Smooth muscle cell (in vitro differentiated cells): ENCODE measurements at regions not wholly inside any gene's neighbourhood (a gene's known extent, or its start where the extent isn't known, plus 50 kb on each side); places are given as distances from the start of the nearest gene placed in this dataset.

ENCODE experiments used
- DNase-seq: peaks from one replicate; lab custom pipeline; 2025; ENCODE audit not compliant: unreplicated experiment; lab: John Stamatoyannopoulos, UW
- H2AFZ ChIP-seq: fragments of 200-600 bp; sonication (generic); 2 replicates; pipeline ENCODE4 v1.6.0; 2016; ENCODE audit warnings: antibody characterized with exemption, low read depth, mild to moderate bottlenecking
- H3F3A ChIP-seq: fragments of 200-600 bp; sonication (generic); 2 replicates; pipeline ENCODE4 v1.6.0; 2017; ENCODE audit warnings: antibody characterized with exemption, low read depth
- H3K27ac ChIP-seq: fragments of 200-600 bp; sonication (generic); 2 replicates; pipeline ENCODE4 v1.5.1; 2016; ENCODE audit warnings: low read depth, mild to moderate bottlenecking
- H3K27me3 ChIP-seq: fragments of 200-600 bp; sonication (generic); 2 replicates; pipeline ENCODE4 v1.6.1; 2016; ENCODE audit warnings: low read depth, mild to moderate bottlenecking
- H3K36me3 ChIP-seq: fragments of 200-600 bp; sonication (generic); 2 replicates; pipeline ENCODE4 v1.5.1; 2016; ENCODE audit warnings: low read depth
- H3K4me1 ChIP-seq: fragments of 200-600 bp; sonication (generic); 2 replicates; pipeline ENCODE4 v1.5.1; 2016; ENCODE audit warnings: low read depth
- H3K4me2 ChIP-seq: fragments of 200-600 bp; sonication (generic); 2 replicates; pipeline ENCODE4 v1.6.0; 2016; ENCODE audit warnings: mild to moderate bottlenecking
- H3K4me3 ChIP-seq: fragments of 200-600 bp; sonication (generic); 2 replicates; pipeline ENCODE4 v1.5.1; 2016; ENCODE audit warnings: mild to moderate bottlenecking
- H3K79me2 ChIP-seq: fragments of 200-600 bp; sonication (generic); 2 replicates; pipeline ENCODE4 v1.6.0; 2016; ENCODE audit warnings: low read depth, mild to moderate bottlenecking
- H3K9ac ChIP-seq: fragments of 200-600 bp; sonication (generic); 2 replicates; pipeline ENCODE4 v1.6.0; 2016; ENCODE audit warnings: low read depth
- H3K9me3 ChIP-seq: fragments of 200-600 bp; sonication (generic); replicated peaks from 2 replicates; pipeline ENCODE4 v1.5.1; 2016; ENCODE audit warnings: low read depth
- H4K20me1 ChIP-seq: fragments of 200-600 bp; sonication (generic); 2 replicates; pipeline ENCODE4 v1.6.0; 2016; ENCODE audit warnings: low read depth
- WGBS: methylation state at CpG from one replicate; pipeline ENCODE4 v1.1.7; 2016; ENCODE audit warnings: low lambda C conversion rate; 5-methylcytosine and 5-hydroxymethylcytosine counted together
- TF ChIP-seq, protein P1 (sequence below): fragments of 200-600 bp; sonication (generic); IDR thresholded peaks from 2 replicates; pipeline ENCODE4 v1.5.1; 2017; ENCODE audit warnings: borderline replicate concordance, mild to moderate bottlenecking, antibody characterized with exemption; ENCODE audit not compliant: insufficient read depth, poor library complexity, severe bottlenecking

DNA sequence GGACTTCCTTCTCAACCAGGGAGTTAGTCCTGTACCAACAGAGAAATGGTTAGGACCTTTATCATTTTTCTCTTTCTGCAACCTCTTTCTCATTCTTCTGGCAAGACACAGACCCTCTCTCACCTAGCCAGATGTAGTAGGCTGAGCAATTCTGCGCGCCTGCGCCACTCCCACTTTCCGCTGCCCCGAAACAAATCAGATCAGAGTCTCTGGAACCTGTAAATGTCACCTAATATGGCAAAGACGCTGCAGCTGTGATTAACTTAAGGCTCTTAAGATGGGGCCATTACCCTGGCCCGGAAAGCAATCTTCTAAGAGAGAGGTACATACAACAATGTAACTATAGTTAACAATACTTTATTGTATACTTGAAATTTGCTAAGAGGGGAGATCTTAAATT is 94.3 kb upstream of the ASIC2 start:
- Histone ChIP-seq H3F3A (peaks cover 9% of the 10 kb centered on the region), H3K9ac (no peak overlapping the region), H3K4me1 (no peaks in the 10 kb centered on the region), H3K4me3 (no peak overlapping the region), H3K27me3 (no peaks in the 10 kb centered on the region), H3K27ac (no peak overlapping the region), H4K20me1 (peaks cover 5% of the 10 kb centered on the region), H3K9me3 (no peaks in the 10 kb centered on the region), H3K4me2 (no peak overlapping the region), H2AFZ (no peak overlapping the region), H3K79me2 (no peaks in the 10 kb centered on the region), H3K36me3 (no peaks in the 10 kb centered on the region)
- TF ChIP-seq, protein P1, sequence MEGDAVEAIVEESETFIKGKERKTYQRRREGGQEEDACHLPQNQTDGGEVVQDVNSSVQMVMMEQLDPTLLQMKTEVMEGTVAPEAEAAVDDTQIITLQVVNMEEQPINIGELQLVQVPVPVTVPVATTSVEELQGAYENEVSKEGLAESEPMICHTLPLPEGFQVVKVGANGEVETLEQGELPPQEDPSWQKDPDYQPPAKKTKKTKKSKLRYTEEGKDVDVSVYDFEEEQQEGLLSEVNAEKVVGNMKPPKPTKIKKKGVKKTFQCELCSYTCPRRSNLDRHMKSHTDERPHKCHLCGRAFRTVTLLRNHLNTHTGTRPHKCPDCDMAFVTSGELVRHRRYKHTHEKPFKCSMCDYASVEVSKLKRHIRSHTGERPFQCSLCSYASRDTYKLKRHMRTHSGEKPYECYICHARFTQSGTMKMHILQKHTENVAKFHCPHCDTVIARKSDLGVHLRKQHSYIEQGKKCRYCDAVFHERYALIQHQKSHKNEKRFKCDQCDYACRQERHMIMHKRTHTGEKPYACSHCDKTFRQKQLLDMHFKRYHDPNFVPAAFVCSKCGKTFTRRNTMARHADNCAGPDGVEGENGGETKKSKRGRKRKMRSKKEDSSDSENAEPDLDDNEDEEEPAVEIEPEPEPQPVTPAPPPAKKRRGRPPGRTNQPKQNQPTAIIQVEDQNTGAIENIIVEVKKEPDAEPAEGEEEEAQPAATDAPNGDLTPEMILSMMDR: no peak
- WGBS: 44% methylated on average over 7 of the region's 7 CpGs
- DNase-seq: no peak

DNA sequence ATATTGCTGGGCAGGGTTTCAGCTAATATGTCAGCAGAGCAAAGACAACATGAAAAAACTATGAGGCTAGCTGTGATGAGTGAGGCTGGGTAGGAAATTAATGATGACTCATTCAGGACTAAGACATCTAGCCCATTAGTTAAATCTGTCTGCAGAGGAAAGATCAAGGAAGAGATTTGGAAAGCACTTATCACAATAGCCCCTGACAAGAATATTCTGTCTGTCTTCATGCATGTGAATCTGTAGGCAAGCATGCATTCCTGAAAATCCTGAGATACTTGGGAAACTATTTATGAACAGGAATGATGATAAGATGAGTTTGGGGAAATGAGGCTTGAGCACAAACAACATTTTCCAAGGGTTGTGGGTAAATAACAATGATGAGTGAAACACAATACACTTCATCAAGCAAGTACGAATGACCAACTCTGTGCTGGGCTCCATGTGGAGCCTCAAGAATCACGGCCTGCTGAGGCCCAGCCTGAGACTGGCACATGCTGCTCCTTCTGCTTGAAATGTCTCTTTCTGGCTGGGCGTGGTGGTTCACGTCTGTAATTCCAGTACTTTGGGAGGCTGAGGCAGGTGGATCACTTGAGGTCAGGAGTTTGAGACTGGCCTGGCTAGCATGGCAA is 96.5 kb upstream of the ASIC2 start:
- Histone ChIP-seq H3K4me2 (peak overlapping the region; percentile 59), H3F3A (peaks cover 9% of the 10 kb centered on the region), H3K36me3 (no peaks in the 10 kb centered on the region), H2AFZ (no peak overlapping the region), H3K27me3 (no peaks in the 10 kb centered on the region), H3K9me3 (no peaks in the 10 kb centered on the region), H3K79me2 (no peaks in the 10 kb centered on the region), H3K4me3 (no peak overlapping the region), H3K4me1 (no peaks in the 10 kb centered on the region), H4K20me1 (peaks cover 5% of the 10 kb centered on the region), H3K9ac (peak overlapping the region; percentile 38), H3K27ac (peak overlapping the region; percentile 84)
- TF ChIP-seq, protein P1: no peak
- 35% methylated on average over 4 of the region's 4 CpGs for WGBS
- no peak for DNase-seq

DNA sequence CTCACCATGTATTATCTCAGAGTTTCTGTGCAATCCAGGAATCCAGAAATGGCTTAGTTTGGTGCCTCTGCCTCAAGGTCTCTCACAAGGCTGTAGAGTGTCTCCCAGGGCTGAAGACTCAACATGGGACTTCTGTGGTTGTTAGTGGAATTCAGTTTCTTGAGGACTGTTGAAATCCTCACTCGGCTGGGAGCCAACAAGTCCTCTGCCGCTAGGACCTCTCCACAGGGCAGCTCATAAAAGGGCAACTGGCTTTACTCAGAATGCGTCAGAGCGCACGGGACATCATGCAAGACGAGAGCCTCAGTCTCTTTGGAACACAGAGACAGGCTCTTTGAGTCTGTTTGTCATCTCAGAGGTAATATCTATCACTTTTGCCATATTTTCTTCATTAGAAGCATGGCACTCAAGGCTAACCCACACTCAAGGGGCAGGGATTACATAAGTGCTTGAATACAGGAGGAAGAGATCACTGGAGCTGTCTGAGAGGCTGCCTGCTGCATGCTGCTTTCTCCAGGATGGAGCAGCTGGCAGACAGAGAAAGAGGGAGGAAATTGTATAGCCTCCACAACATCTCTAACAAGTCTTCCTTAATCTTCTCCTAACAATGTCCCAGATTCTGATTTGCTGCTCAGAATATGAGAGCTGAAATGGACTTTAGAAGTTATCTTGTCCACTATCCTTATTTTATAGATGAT is 97.5 kb upstream of the ASIC2 start:
- Histone ChIP-seq H3K9me3 (no peaks in the 10 kb centered on the region), H3K4me2 (peak overlapping the region; percentile 59), H3K36me3 (no peaks in the 10 kb centered on the region), H3K79me2 (no peaks in the 10 kb centered on the region), H3K4me3 (no peak overlapping the region), H3K27ac (peak overlapping the region; percentile 84), H3K27me3 (no peaks in the 10 kb centered on the region), H3K9ac (peak overlapping the region; percentile 38), H2AFZ (no peak overlapping the region), H4K20me1 (peaks cover 5% of the 10 kb centered on the region), H3F3A (peaks cover 9% of the 10 kb centered on the region), H3K4me1 (no peaks in the 10 kb centered on the region)
- WGBS: 7% methylated on average over 6 of the region's 6 CpGs
- DNase-seq: peak; percentile 49
- TF ChIP-seq, protein P1: no peak
